ENCODE measurements at regions not wholly inside any gene's neighbourhood (a gene's known extent, or its start where the extent isn't known, plus 50 kb on each side); places are given as distances from the start of the nearest gene placed in this dataset.

- no peak for DNase-seq (ENCODE audit: low read depth)
Observed at GRCh38 chr2:12651641-12652040, 65.1 kb upstream of the TRIB2 start.

GRCh38 chr2:12652723-12653122 is 64.0 kb upstream of the TRIB2 start:
- TF ChIP-seq CTCF (conservative IDR thresholded peaks at IDR 0.05; ENCODE audit: low read depth, low read length): no peak
- DNase-seq (ENCODE audit: low read depth): no peak
- no peak overlapping the region for H3K4me3 ChIP-seq (ENCODE audit: low read length)

More at GRCh38 chr2:12651641-12652040, 65.1 kb upstream of the TRIB2 start:
- no peak for TF ChIP-seq CTCF (conservative IDR thresholded peaks at IDR 0.05; ENCODE audit: low read depth, low read length)
- H3K4me3 ChIP-seq (ENCODE audit: low read length): no peak overlapping the region

GRCh38 chr2:12657560-12657959 is 59.2 kb upstream of the TRIB2 start:
- no peak for DNase-seq (ENCODE audit: low read depth)
- no peak overlapping the region for H3K4me3 ChIP-seq (ENCODE audit: low read length)
- no peak for TF ChIP-seq CTCF (conservative IDR thresholded peaks at IDR 0.05; ENCODE audit: low read depth, low read length)

GRCh38 chr2:12658310-12658945 is 58.3 kb upstream of the TRIB2 start:
- no peak overlapping the region for H3K4me3 ChIP-seq (ENCODE audit: low read length)
- TF ChIP-seq CTCF (conservative IDR thresholded peaks at IDR 0.05; ENCODE audit: low read depth, low read length): no peak
- no peak for DNase-seq (ENCODE audit: low read depth)

GRCh38 chr2:12661489-12661888 is 55.2 kb upstream of the TRIB2 start:
- H3K4me3 ChIP-seq (ENCODE audit: low read length): no peak overlapping the region
- no peak for DNase-seq (ENCODE audit: low read depth)
- TF ChIP-seq CTCF (conservative IDR thresholded peaks at IDR 0.05; ENCODE audit: low read depth, low read length): no peak

GRCh38 chr2:12663306-12664037 is 53.3 kb upstream of the TRIB2 start:
- no peak for TF ChIP-seq CTCF (conservative IDR thresholded peaks at IDR 0.05; ENCODE audit: low read depth, low read length)
- no peak for DNase-seq (ENCODE audit: low read depth)
- H3K4me3 ChIP-seq (ENCODE audit: low read length): no peak overlapping the region

GRCh38 chr2:12665334-12665733 is 51.4 kb upstream of the TRIB2 start:
- DNase-seq (ENCODE audit: low read depth): no peak
- H3K4me3 ChIP-seq (ENCODE audit: low read length): no peak overlapping the region
- TF ChIP-seq CTCF (conservative IDR thresholded peaks at IDR 0.05; ENCODE audit: low read depth, low read length): no peak
